H1 (cell line): ENCODE measurements at regions not wholly inside any gene's neighbourhood (a gene's known extent, or its start where the extent isn't known, plus 50 kb on each side); places are given as distances from the start of the nearest gene placed in this dataset.

Experiments
- CTCF ChIA-PET: fragments of 300-600 bp; sonication (Branson Sonifier 250); formaldehyde crosslinking; loops from one replicate; lab custom pipeline; 2021; ENCODE audit not compliant: partially characterized antibody; lab: Charles Lee
- POLR2A ChIA-PET: fragments of 300-600 bp; sonication (Branson Sonifier 250); formaldehyde crosslinking; loops from one replicate; lab custom pipeline; 2021; ENCODE audit warnings: inconsistent platforms; ENCODE audit not compliant: partially characterized antibody; lab: Charles Lee
- DNase-seq, 2 experiments: peaks; one replicate each; pipeline versions ENCODE4 v3.0.0 to v3.0.0-alpha.2; 2010 to 2022; ENCODE audit warnings: low spot score in 2 of 2, low read depth in 1 of 2, mixed read lengths in 1 of 2
- FAIRE-seq: peaks from 2 replicates; lab custom pipeline; 2011; peaks lifted over from hg19 to GRCh38; lab: Jason Lieb, UNC
- H2AFZ ChIP-seq: 2 replicates; pipeline ENCODE4 v1.8.1; 2012; ENCODE audit warnings: low read length, inconsistent platforms
- H2AK5ac ChIP-seq: 2 replicates; pipeline ENCODE4 v1.6.1; 2013; ENCODE audit warnings: low read depth, low read length
- H2BK120ac ChIP-seq: replicated peaks from 2 replicates; pipeline ENCODE3; 2013; ENCODE audit warnings: low read depth, low read length, inconsistent platforms
- H2BK12ac ChIP-seq: 2 replicates; pipeline ENCODE4 v1.6.1; 2013; ENCODE audit warnings: low read depth, low read length
- H2BK15ac ChIP-seq: 2 replicates; pipeline ENCODE4 v1.6.1; 2013; ENCODE audit warnings: low read length
- H2BK20ac ChIP-seq: 2 replicates; pipeline ENCODE4 v1.6.1; 2013; ENCODE audit warnings: low read length
- H2BK5ac ChIP-seq: 2 replicates; pipeline ENCODE4 v1.6.1; 2013; ENCODE audit warnings: low read depth, low read length
- H3K14ac ChIP-seq: 2 replicates; pipeline ENCODE4 v1.6.1; 2013; ENCODE audit warnings: inconsistent platforms; ENCODE audit not compliant: insufficient read length
- H3K18ac ChIP-seq: 2 replicates; pipeline ENCODE4 v1.6.1; 2013; ENCODE audit warnings: low read length; ENCODE audit errors: extremely low read depth
- H3K23ac ChIP-seq: 2 replicates; pipeline ENCODE4 v1.6.1; 2013; ENCODE audit warnings: inconsistent platforms; ENCODE audit not compliant: insufficient read length
- H3K23me2 ChIP-seq: 2 replicates; pipeline ENCODE4 v1.6.1; 2013; ENCODE audit warnings: low read depth, low read length
- H3K27ac ChIP-seq: 2 replicates; pipeline ENCODE4 v1.6.1; 2011; ENCODE audit warnings: low read depth, low read length, inconsistent platforms
- H3K27me3 ChIP-seq, 4 experiments: replicated peaks in 1 of 4; 1 replicate in 1 of 4; 2 replicates in 3 of 4; pipeline versions ENCODE4 v1.6.1 to v1.8.1; 2011 to 2013; ENCODE audit warnings: low read length in 3 of 4, mild to moderate bottlenecking in 3 of 4, inconsistent platforms in 2 of 4, mixed read lengths in 2 of 4, moderate library complexity in 1 of 4; ENCODE audit not compliant: control insufficient read depth in 3 of 4, insufficient read depth in 3 of 4; ENCODE audit errors: extremely low read depth in 1 of 4
- H3K36me3 ChIP-seq, 4 experiments: 2 replicates each; pipeline versions ENCODE4 v1.6.1 to v1.8.1; 2011 to 2013; ENCODE audit warnings: mild to moderate bottlenecking in 4 of 4, low read length in 3 of 4, moderate library complexity in 2 of 4, control low read depth in 1 of 4, inconsistent platforms in 1 of 4; ENCODE audit not compliant: insufficient read depth in 4 of 4, control insufficient read depth in 2 of 4
- H3K4ac ChIP-seq: replicated peaks from 2 replicates; pipeline ENCODE3; 2013; ENCODE audit warnings: low read length, low read depth, mixed read lengths, inconsistent platforms; ENCODE audit not compliant: insufficient read length
- H3K4me1 ChIP-seq, 4 experiments: replicated peaks in 1 of 4; 1 replicate in 1 of 4; 2 replicates in 3 of 4; pipeline versions ENCODE4 v1.6.1 to v1.8.1; 2011 to 2013; ENCODE audit warnings: low read length in 3 of 4, inconsistent platforms in 2 of 4, mixed read lengths in 1 of 4; ENCODE audit not compliant: insufficient read depth in 4 of 4, control insufficient read depth in 3 of 4
- H3K4me2 ChIP-seq, 2 experiments: 2 replicates each; pipeline versions ENCODE4 v1.6.1 to v1.8.1; 2011 to 2013; ENCODE audit warnings: low read depth in 2 of 2, low read length in 2 of 2, control low read depth in 1 of 2, inconsistent platforms in 1 of 2, mild to moderate bottlenecking in 1 of 2; ENCODE audit not compliant: insufficient read depth in 1 of 2
- H3K4me3 ChIP-seq, 4 experiments: fragments of 200-600, 300-600 bp in 1 of 4; sonication (generic), shearing (Covaris generic), sonication (Bioruptor Twin) in 1 of 4; 2 replicates each; pipeline versions ENCODE4 v1.5.1 to v1.8.1; 2011 to 2016; ENCODE audit warnings: low read length in 4 of 4, low read depth in 3 of 4, control low read depth in 2 of 4, inconsistent platforms in 2 of 4, mild to moderate bottlenecking in 2 of 4, mixed read lengths in 1 of 4, moderate library complexity in 1 of 4; ENCODE audit not compliant: insufficient read depth in 2 of 4; ENCODE audit errors: extremely low read depth in 1 of 4
- H3K56ac ChIP-seq: replicated peaks from 2 replicates; pipeline ENCODE3; 2013; ENCODE audit warnings: low read depth, mild to moderate bottlenecking, mixed read lengths, low read length, inconsistent platforms; ENCODE audit not compliant: insufficient read length
- H3K79me1 ChIP-seq: 2 replicates; pipeline ENCODE4 v1.6.1; 2013; ENCODE audit warnings: low read depth, low read length, control low read depth
- H3K79me2 ChIP-seq, 2 experiments: 2 replicates each; pipeline versions ENCODE4 v1.6.1 to v1.8.1; 2012 to 2013; ENCODE audit warnings: low read length in 2 of 2, mild to moderate bottlenecking in 2 of 2, inconsistent platforms in 1 of 2; ENCODE audit not compliant: insufficient read depth in 2 of 2, control insufficient read depth in 1 of 2
- H3K9ac ChIP-seq, 4 experiments: replicated peaks in 1 of 4; 1 replicate in 1 of 4; 2 replicates in 3 of 4; pipeline versions ENCODE4 v1.6.1 to v1.8.1; 2011 to 2013; ENCODE audit warnings: low read depth in 3 of 4, low read length in 3 of 4, control low read depth in 2 of 4, mild to moderate bottlenecking in 2 of 4, moderate library complexity in 2 of 4, inconsistent platforms in 1 of 4; ENCODE audit errors: extremely low read depth in 1 of 4
- H3K9me3 ChIP-seq, 2 experiments: 2 replicates each; pipeline versions ENCODE4 v1.6.1 to v1.8.1; 2012 to 2013; ENCODE audit warnings: mild to moderate bottlenecking in 2 of 2, moderate library complexity in 2 of 2, control low read depth in 1 of 2, inconsistent platforms in 1 of 2, low read depth in 1 of 2, low read length in 1 of 2, mixed read lengths in 1 of 2; ENCODE audit not compliant: insufficient read depth in 2 of 2
- H4K20me1 ChIP-seq, 2 experiments: replicated peaks in 1 of 2; 2 replicates each; pipeline versions ENCODE3 to v1.8.1; 2011 to 2013; ENCODE audit warnings: inconsistent platforms in 2 of 2, low read length in 2 of 2, mild to moderate bottlenecking in 1 of 2; ENCODE audit not compliant: insufficient read depth in 2 of 2, control insufficient read depth in 1 of 2
- H4K5ac ChIP-seq: 2 replicates; pipeline ENCODE4 v1.6.1; 2013; ENCODE audit warnings: low read length, low read depth, mixed read lengths, inconsistent platforms; ENCODE audit not compliant: insufficient read length
- H4K8ac ChIP-seq: 2 replicates; pipeline ENCODE4 v1.8.0; 2013; ENCODE audit warnings: mild to moderate bottlenecking, moderate library complexity, low read length, inconsistent platforms; ENCODE audit not compliant: insufficient read depth; ENCODE audit errors: extremely low read depth
- H4K91ac ChIP-seq: replicated peaks from 2 replicates; pipeline ENCODE3; 2013; ENCODE audit warnings: low read length, mixed read lengths, inconsistent platforms; ENCODE audit not compliant: insufficient read length
- RNF2 ChIP-seq: fragments of 200-900, 300-1000 bp; sonication (generic); IDR thresholded peaks from 2 replicates; pipeline ENCODE4 v1.7.1; 2016; ENCODE audit warnings: borderline replicate concordance, low read depth, mild to moderate bottlenecking, antibody characterized with exemption, low read length; ENCODE audit not compliant: poor library complexity, severe bottlenecking; ENCODE audit errors: missing control alignments
- SAP30 ChIP-seq: fragments of 300-600 bp; sonication (generic); IDR thresholded peaks from 2 replicates; pipeline ENCODE4 v1.7.1; 2012; ENCODE audit warnings: low read length, moderate library complexity, mild to moderate bottlenecking, inconsistent platforms; ENCODE audit not compliant: insufficient read depth, insufficient replicate concordance
- WGBS, 2 experiments: shearing (Covaris generic) in 1 of 2; methylation state at CpG; one replicate each; pipeline versions ENCODE4 v1.1.6 to v1.1.7; 2013 to 2015; ENCODE audit warnings: low lambda C conversion rate in 2 of 2, mixed read lengths in 2 of 2, inconsistent platforms in 1 of 2, low coverage in 1 of 2, missing lambda C conversion rate in 1 of 2; ENCODE audit not compliant: insufficient replicate concordance in 2 of 2, insufficient coverage in 1 of 2, insufficient read length in 1 of 2; ENCODE audit errors: extremely low coverage in 1 of 2, missing lambda C conversion rate in 1 of 2; 5-methylcytosine and 5-hydroxymethylcytosine counted together

GRCh38 chr16:64791756-64792155, 330.1 kb downstream of the CDH11 start:
- no peak overlapping the region for H2BK5ac ChIP-seq
- H4K91ac ChIP-seq = no peak overlapping the region
- no peak overlapping the region for H3K4me2 ChIP-seq
- H3K18ac ChIP-seq = no peak overlapping the region
- H3K9ac ChIP-seq = no peak overlapping the region
- WGBS, 2 experiments = 91% methylated on average over 2 of the region's 2 CpGs; no CpG with 5 or more reads in 1 of the 2 experiments
- H3K36me3 ChIP-seq = no peaks in the 10 kb centered on the region
- H3K27ac ChIP-seq = no peak overlapping the region
- H4K8ac ChIP-seq = no peak overlapping the region
- no peak overlapping the region for H3K4me3 ChIP-seq
- H3K79me2 ChIP-seq = no peaks in the 10 kb centered on the region
- no peaks in the 10 kb centered on the region for H3K9me3 ChIP-seq
- H3K79me1 ChIP-seq = no peaks in the 10 kb centered on the region
- ChIA-PET CTCF (no interaction called here), POLR2A (no interaction called here)
- no peaks in the 10 kb centered on the region for H4K20me1 ChIP-seq
- no peak for FAIRE-seq
- no peak overlapping the region for H2BK120ac ChIP-seq
- no peaks in the 10 kb centered on the region for H3K4me1 ChIP-seq
- no peak overlapping the region for H3K23ac ChIP-seq
- no peak overlapping the region for H2AFZ ChIP-seq
- TF ChIP-seq SAP30 (no peak), RNF2 (no peak)
- no peak for DNase-seq
- H3K14ac ChIP-seq = no peak overlapping the region
- no peak overlapping the region for H4K5ac ChIP-seq
- no peak overlapping the region for H2AK5ac ChIP-seq
- H3K4ac ChIP-seq = no peak overlapping the region
- H3K23me2 ChIP-seq = no peaks in the 10 kb centered on the region
- no peak overlapping the region for H3K56ac ChIP-seq
- H2BK12ac ChIP-seq = no peak overlapping the region
- no peak overlapping the region for H2BK15ac ChIP-seq
- H2BK20ac ChIP-seq = no peak overlapping the region
- H3K27me3 ChIP-seq = no peaks in the 10 kb centered on the region
